ENCODE measurements at regions not wholly inside any gene's neighbourhood (a gene's known extent, or its start where the extent isn't known, plus 50 kb on each side); places are given as distances from the start of the nearest gene placed in this dataset.

GRCh38 chr20:57102160-57102559, 164.3 kb downstream of the BMP7 start:
- Histone ChIP-seq H3K27me3 (ENCODE audit: control insufficient read depth, insufficient read depth, low read length) (no peaks in the 10 kb centered on the region), H3K9me3 (ENCODE audit: control insufficient read depth in 2 of 3, insufficient read depth in 1 of 3, low read length in 3 of 3) (no peaks in the 10 kb centered on the region), H3K9ac (ENCODE audit: low read length in 3 of 3) (no peak overlapping the region), H3K36me3 (ENCODE audit: control insufficient read depth in 2 of 3, insufficient read depth in 3 of 3, low read length in 3 of 3) (no peaks in the 10 kb centered on the region), H3K4me1 (ENCODE audit: control insufficient read depth in 2 of 3, insufficient read depth in 2 of 3, low read depth in 1 of 3, low read length in 3 of 3) (no peaks in the 10 kb centered on the region), H3K27ac (ENCODE audit: low read depth in 2 of 2, low read length in 2 of 2) (no peak overlapping the region), H3K4me3 (ENCODE audit: low read length in 3 of 3) (no peak overlapping the region)
- no peak for TF ChIP-seq CTCF (IDR thresholded peaks at IDR 0.05; ENCODE audit: borderline replicate concordance, extremely low read depth, insufficient read depth)
- no peak for FAIRE-seq
- intact Hi-C loops (cut with DNase I): no loop called here
- DNase-seq: peak in 1 of 5 donors; percentile 29

GRCh38 chr20:57102566-57102965, 163.9 kb downstream of the BMP7 start:
- H3K27ac ChIP-seq (ENCODE audit: low read depth in 2 of 2, low read length in 2 of 2): no peak overlapping the region

GRCh38 chr20:57103146-57103800, 163.2 kb downstream of the BMP7 start:
- Histone ChIP-seq H3K4me3 (ENCODE audit: low read length in 3 of 3) (no peak overlapping the region), H3K9me3 (ENCODE audit: control insufficient read depth in 2 of 3, insufficient read depth in 1 of 3, low read length in 3 of 3) (no peaks in the 10 kb centered on the region), H3K9ac (ENCODE audit: low read length in 3 of 3) (no peak overlapping the region), H3K27me3 (ENCODE audit: control insufficient read depth, insufficient read depth, low read length) (no peaks in the 10 kb centered on the region), H3K27ac (ENCODE audit: low read depth in 2 of 2, low read length in 2 of 2) (no peak overlapping the region), H3K4me1 (ENCODE audit: control insufficient read depth in 2 of 3, insufficient read depth in 2 of 3, low read depth in 1 of 3, low read length in 3 of 3) (no peaks in the 10 kb centered on the region), H3K36me3 (ENCODE audit: control insufficient read depth in 2 of 3, insufficient read depth in 3 of 3, low read length in 3 of 3) (no peaks in the 10 kb centered on the region)
- DNase-seq: no peak
- TF ChIP-seq CTCF (IDR thresholded peaks at IDR 0.05; ENCODE audit: borderline replicate concordance, extremely low read depth, insufficient read depth): no peak
- intact Hi-C loops (cut with DNase I): no loop called here
- no peak for FAIRE-seq

More at GRCh38 chr20:57102566-57102965, 163.9 kb downstream of the BMP7 start:
- no peak for TF ChIP-seq CTCF (IDR thresholded peaks at IDR 0.05; ENCODE audit: borderline replicate concordance, extremely low read depth, insufficient read depth)
- H3K36me3 ChIP-seq (ENCODE audit: control insufficient read depth in 2 of 3, insufficient read depth in 3 of 3, low read length in 3 of 3): no peaks in the 10 kb centered on the region
- no peaks in the 10 kb centered on the region for H3K9me3 ChIP-seq (ENCODE audit: control insufficient read depth in 2 of 3, insufficient read depth in 1 of 3, low read length in 3 of 3)
- no peaks in the 10 kb centered on the region for H3K4me1 ChIP-seq (ENCODE audit: control insufficient read depth in 2 of 3, insufficient read depth in 2 of 3, low read depth in 1 of 3, low read length in 3 of 3)
- intact Hi-C loops (cut with DNase I): no loop called here
- FAIRE-seq: no peak
- DNase-seq: peak in 1 of 5 donors; percentile 58
- H3K9ac ChIP-seq (ENCODE audit: low read length in 3 of 3): no peak overlapping the region
- no peaks in the 10 kb centered on the region for H3K27me3 ChIP-seq (ENCODE audit: control insufficient read depth, insufficient read depth, low read length)
- no peak overlapping the region for H3K4me3 ChIP-seq (ENCODE audit: low read length in 3 of 3)

- TF ChIP-seq CTCF (IDR thresholded peaks at IDR 0.05; ENCODE audit: borderline replicate concordance, extremely low read depth, insufficient read depth): no peak
- H3K27ac ChIP-seq (ENCODE audit: low read depth in 2 of 2, low read length in 2 of 2): no peak overlapping the region
- H3K4me3 ChIP-seq (ENCODE audit: low read length in 3 of 3): no peak overlapping the region
- no peaks in the 10 kb centered on the region for H3K36me3 ChIP-seq (ENCODE audit: control insufficient read depth in 2 of 3, insufficient read depth in 3 of 3, low read length in 3 of 3)
- H3K9me3 ChIP-seq (ENCODE audit: control insufficient read depth in 2 of 3, insufficient read depth in 1 of 3, low read length in 3 of 3): no peaks in the 10 kb centered on the region
- H3K27me3 ChIP-seq (ENCODE audit: control insufficient read depth, insufficient read depth, low read length): no peaks in the 10 kb centered on the region
- intact Hi-C loops (cut with DNase I): no loop called here
- no peak overlapping the region for H3K9ac ChIP-seq (ENCODE audit: low read length in 3 of 3)
- no peak for FAIRE-seq
- DNase-seq: peak in 1 of 5 donors; percentile 47
- H3K4me1 ChIP-seq (ENCODE audit: control insufficient read depth in 2 of 3, insufficient read depth in 2 of 3, low read depth in 1 of 3, low read length in 3 of 3): no peaks in the 10 kb centered on the region
Observed at GRCh38 chr20:57104113-57104512, 162.3 kb downstream of the BMP7 start.

All from kidney (tissue), 13 donors.